Ovary (tissue), 7 donors: ENCODE measurements at regions not wholly inside any gene's neighbourhood (a gene's known extent, or its start where the extent isn't known, plus 50 kb on each side); places are given as distances from the start of the nearest gene placed in this dataset.

ENCODE experiments used
- DNase-seq, 5 donors: peaks; one replicate each; pipeline ENCODE4 v3.0.0-alpha.2; 2019 to 2020
- H3K27ac ChIP-seq, 2 donors: fragments of 200-600 bp; one replicate each; pipeline versions ENCODE4 v1.5.1 to v1.8.0; 2019 to 2022
- H3K27me3 ChIP-seq: fragments of 200-600 bp; one replicate; pipeline ENCODE4 v1.8.0; 2022
- H3K36me3 ChIP-seq: fragments of 200-600 bp; sonication (generic); one replicate; pipeline ENCODE4 v1.5.1; 2019
- H3K4me1 ChIP-seq: one replicate; pipeline ENCODE4 v1.8.1; 2013; ENCODE audit warnings: mild to moderate bottlenecking, moderate library complexity; ENCODE audit not compliant: insufficient read depth
- H3K4me3 ChIP-seq: fragments of 200-600 bp; sonication (generic); one replicate; pipeline ENCODE4 v1.5.1; 2017
- H3K9me3 ChIP-seq, 2 donors: fragments of 200-600 bp in 1 of 2; sonication (generic) in 1 of 2; one replicate each; pipeline versions ENCODE4 v1.5.1 to v1.8.1; 2013 to 2019; ENCODE audit warnings: mild to moderate bottlenecking in 1 of 2, moderate library complexity in 1 of 2
- EP300 ChIP-seq: sonication (generic); formaldehyde crosslinking; IDR thresholded peaks from one replicate; pipeline ENCODE4 v1.6.1; 2017; ENCODE audit warnings: antibody characterized with exemption
- POLR2A ChIP-seq: fragments of 450-650 bp; IDR thresholded peaks from one replicate; pipeline ENCODE4 v1.6.1; 2017; ENCODE audit warnings: antibody characterized with exemption, mild to moderate bottlenecking, moderate library complexity
- WGBS, 3 donors: extraction: QIAGEN DNeasy Blood & Tissue Kit in 1 of 3; methylation state at CpG; one replicate each; pipeline versions ENCODE4 v1.1.5 to v1.1.7; 2013 to 2017; 5-methylcytosine and 5-hydroxymethylcytosine counted together
- intact Hi-C, 4 donors: fragments of 100-400 bp; cut with DNase I; formaldehyde crosslinking; loops; one replicate each; pipeline versions ENCODE4 v1.11.0 to v1.15.1; 2022 to 2023
- TF ChIP-seq, protein P1 (sequence below), 3 donors: fragments of 450-650 bp in 2 of 3; fragments of 200-600 bp in 1 of 3; IDR thresholded peaks; one replicate each; pipeline versions ENCODE4 v1.5.1 to v1.8.0; 2016 to 2022; ENCODE audit warnings: antibody characterized with exemption in 3 of 3, mild to moderate bottlenecking in 1 of 3
- donor health status: DM: no; HTN: no; CAD: no; lungs with moderate emphysema.
- donor health status: DM: no; HTN: no; CAD: no.
- donor health status: Bipolar disorder and iron deficiency.
- donor health status: DM: no; HTN: no; CAD: no.
- donor health status: DM: yes; HTN: yes; CAD: no.

DNA sequence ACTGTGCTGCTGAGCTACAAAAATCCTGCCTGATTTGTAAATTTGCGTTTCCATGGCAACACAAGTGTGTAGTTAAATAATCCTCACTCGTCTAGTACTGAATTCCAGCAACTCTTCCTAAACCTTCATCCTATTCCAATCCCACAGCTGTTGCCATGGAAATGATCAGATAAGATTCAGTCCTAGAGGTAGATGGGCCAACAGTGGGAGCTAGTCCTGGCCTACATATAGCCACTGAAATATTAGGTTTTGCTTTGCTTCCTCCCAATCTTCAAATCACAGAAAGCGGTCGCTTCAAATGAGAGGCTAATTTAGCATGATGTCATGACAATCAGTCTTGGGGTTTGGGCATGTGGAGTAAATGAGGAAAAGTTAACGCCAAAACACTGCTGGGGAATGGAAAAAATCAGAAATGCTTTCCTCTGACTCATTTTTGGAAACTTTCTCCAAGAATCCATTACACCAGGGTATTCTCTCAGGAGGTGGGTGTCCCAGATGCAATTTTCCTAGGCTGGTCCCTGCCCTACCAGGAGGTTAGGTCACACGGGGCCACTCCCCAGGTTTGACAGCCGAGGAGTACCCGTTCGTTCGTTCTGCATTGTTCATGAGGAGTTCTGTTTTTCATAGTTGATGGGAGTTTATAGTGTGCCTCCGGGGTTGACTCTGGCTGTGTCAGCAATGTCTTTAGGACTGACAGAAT is 159.2 kb upstream of the SLCO3A1 start:
- TF ChIP-seq, protein P1, sequence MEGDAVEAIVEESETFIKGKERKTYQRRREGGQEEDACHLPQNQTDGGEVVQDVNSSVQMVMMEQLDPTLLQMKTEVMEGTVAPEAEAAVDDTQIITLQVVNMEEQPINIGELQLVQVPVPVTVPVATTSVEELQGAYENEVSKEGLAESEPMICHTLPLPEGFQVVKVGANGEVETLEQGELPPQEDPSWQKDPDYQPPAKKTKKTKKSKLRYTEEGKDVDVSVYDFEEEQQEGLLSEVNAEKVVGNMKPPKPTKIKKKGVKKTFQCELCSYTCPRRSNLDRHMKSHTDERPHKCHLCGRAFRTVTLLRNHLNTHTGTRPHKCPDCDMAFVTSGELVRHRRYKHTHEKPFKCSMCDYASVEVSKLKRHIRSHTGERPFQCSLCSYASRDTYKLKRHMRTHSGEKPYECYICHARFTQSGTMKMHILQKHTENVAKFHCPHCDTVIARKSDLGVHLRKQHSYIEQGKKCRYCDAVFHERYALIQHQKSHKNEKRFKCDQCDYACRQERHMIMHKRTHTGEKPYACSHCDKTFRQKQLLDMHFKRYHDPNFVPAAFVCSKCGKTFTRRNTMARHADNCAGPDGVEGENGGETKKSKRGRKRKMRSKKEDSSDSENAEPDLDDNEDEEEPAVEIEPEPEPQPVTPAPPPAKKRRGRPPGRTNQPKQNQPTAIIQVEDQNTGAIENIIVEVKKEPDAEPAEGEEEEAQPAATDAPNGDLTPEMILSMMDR (IDR thresholded peaks at IDR 0.05): no peak
- no peak for TF ChIP-seq EP300
- no peak for TF ChIP-seq POLR2A
- H3K36me3 ChIP-seq: no peaks in the 10 kb centered on the region
- intact Hi-C loops: no loop called here
- H3K27ac ChIP-seq: peak overlapping the region in 1 of 2 donors; percentile 82
- no peaks in the 10 kb centered on the region for H3K27me3 ChIP-seq
- peak overlapping the region; percentile 34 for H3K4me3 ChIP-seq
- peak in 4 of 5 donors; percentile 18 to 47 (median 41) for DNase-seq
- peaks cover 3% of the 10 kb centered on the region for H3K4me1 ChIP-seq
- WGBS, 3 donors: 40 to 58% (median 46%) methylated on average over 11 of the region's 11 CpGs
- no peaks in the 10 kb centered on the region for H3K9me3 ChIP-seq

DNA sequence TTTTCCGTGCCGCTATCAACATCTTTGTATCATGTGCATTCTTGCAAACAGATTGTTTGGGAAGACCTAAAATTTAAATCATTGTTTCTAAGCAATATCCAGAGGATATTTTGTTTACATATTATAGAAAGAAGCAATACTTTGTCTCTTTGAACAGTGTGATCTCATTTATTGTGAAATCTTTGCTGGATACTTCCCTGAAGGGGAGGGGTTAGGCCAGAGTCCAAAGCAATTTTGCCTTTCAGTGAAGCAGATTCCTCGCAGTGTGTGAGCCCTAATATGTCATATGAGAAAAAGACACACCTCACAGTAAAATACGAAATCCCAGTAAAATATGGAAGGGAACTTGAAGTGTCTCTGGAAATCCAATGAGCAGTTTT is 158.7 kb upstream of the SLCO3A1 start:
- Histone ChIP-seq H3K27ac (peak overlapping the region in 1 of 2 donors; percentile 82), H3K4me3 (peak overlapping the region; percentile 34), H3K27me3 (no peaks in the 10 kb centered on the region), H3K4me1 (peaks cover 3% of the 10 kb centered on the region), H3K36me3 (no peaks in the 10 kb centered on the region), H3K9me3 (no peaks in the 10 kb centered on the region)
- intact Hi-C loops: no loop called here
- peak; percentile 48 to 81 (median 65) for DNase-seq
- TF ChIP-seq POLR2A (no peak), EP300 (no peak)
- TF ChIP-seq, protein P1 (IDR thresholded peaks at IDR 0.05): no peak
- WGBS, 3 donors: 42 to 55% (median 54%) methylated on average over 4 of the region's 4 CpGs

DNA sequence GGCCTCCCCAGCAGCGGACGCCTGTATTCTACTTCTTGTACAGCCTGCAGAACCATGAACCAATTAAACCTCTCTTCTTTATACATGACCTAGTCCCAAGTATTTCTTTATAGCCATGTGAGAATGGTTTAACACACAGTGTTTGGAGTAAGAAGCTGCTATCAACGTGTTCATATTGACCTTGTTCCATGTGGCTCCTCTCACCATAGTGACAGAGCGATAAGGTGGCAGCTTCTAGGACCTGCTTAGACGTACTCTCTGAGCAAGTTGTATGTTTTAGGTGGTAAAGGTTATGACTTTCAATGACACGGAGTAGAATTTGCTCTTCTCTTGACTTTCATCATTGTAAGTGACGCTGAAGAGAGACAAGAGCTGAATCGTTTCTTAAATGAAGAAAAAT is 157.7 kb upstream of the SLCO3A1 start:
- Histone ChIP-seq H3K27me3 (no peaks in the 10 kb centered on the region), H3K4me3 (no peak overlapping the region), H3K9me3 (no peaks in the 10 kb centered on the region), H3K4me1 (peaks cover 3% of the 10 kb centered on the region), H3K27ac (no peak overlapping the region), H3K36me3 (no peaks in the 10 kb centered on the region)
- TF ChIP-seq, protein P1 (IDR thresholded peaks at IDR 0.05): no peak
- TF ChIP-seq EP300 (no peak), POLR2A (no peak)
- 89% methylated on average over 8 of the region's 8 CpGs for WGBS, 3 donors
- intact Hi-C loops: no loop called here
- no peak for DNase-seq

DNA sequence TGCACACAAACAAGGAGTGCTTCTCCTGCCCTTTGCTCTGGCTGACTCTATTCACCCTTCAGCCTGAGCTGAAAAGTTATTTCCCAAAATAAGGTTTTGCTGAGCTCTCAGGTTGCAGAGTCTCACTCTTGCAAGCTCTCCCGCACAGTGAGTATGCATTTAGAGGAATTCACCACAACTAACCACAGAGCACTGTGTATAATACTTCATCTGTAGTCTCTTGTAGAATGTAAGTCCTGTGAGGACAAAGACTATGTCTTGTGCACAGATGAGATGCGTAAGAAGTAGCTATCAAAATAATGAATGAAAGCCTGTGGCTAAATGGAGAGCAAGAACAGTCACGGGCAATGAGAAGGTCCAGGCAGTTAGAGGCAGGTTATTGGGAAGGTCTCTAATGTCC is 156.5 kb upstream of the SLCO3A1 start:
- H3K9me3 ChIP-seq: no peaks in the 10 kb centered on the region
- H3K27ac ChIP-seq: no peak overlapping the region
- H3K27me3 ChIP-seq: no peaks in the 10 kb centered on the region
- TF ChIP-seq, protein P1 (IDR thresholded peaks at IDR 0.05): no peak
- TF ChIP-seq EP300: no peak
- TF ChIP-seq POLR2A: no peak
- H3K4me3 ChIP-seq: no peak overlapping the region
- intact Hi-C loops: no loop called here
- peaks cover 3% of the 10 kb centered on the region for H3K4me1 ChIP-seq
- H3K36me3 ChIP-seq: no peaks in the 10 kb centered on the region
- 81 to 92% (median 86%) methylated on average over 3 of the region's 3 CpGs for whole genome bisulfite sequencing, 3 donors
- no peak for DNase-seq
